ENCODE measurements at regions not wholly inside any gene's neighbourhood (a gene's known extent, or its start where the extent isn't known, plus 50 kb on each side); places are given as distances from the start of the nearest gene placed in this dataset.

GRCh38 chr6:14036911-14037310 is 80.7 kb upstream of the CD83 start:
- no peaks in the 10 kb centered on the region for H3K36me3 Mint-ChIP-seq (ENCODE audit: low read depth)

GRCh38 chr6:14037402-14038277 is 79.9 kb upstream of the CD83 start:
- no peak overlapping the region for H3K4me3 Mint-ChIP-seq
- Histone ChIP-seq H2AFZ (peak overlapping the region; percentile 11), H3K27me3 (ENCODE audit: insufficient read depth) (no peaks in the 10 kb centered on the region), H3K36me3 (ENCODE audit: insufficient read depth) (no peaks in the 10 kb centered on the region), H3K79me2 (replicated peaks; ENCODE audit: insufficient read depth) (no peaks in the 10 kb centered on the region), H4K20me1 (replicated peaks; ENCODE audit: insufficient read depth) (no peaks in the 10 kb centered on the region), H3K4me2 (no peak overlapping the region), H3F3A (replicated peaks; ENCODE audit: low read depth) (no peaks in the 10 kb centered on the region), H3K9me2 (ENCODE audit: insufficient read depth) (peaks cover 5% of the 10 kb centered on the region; the same call in 1 of the 2 replicates), H3K27ac (ENCODE audit: low read depth) (no peak overlapping the region), H3K4me3 (no peak overlapping the region), H3K4me1 (ENCODE audit: insufficient read depth) (peaks cover 13% of the 10 kb centered on the region; the same call in 1 of the 2 replicates)
- H3K27ac Mint-ChIP-seq, result no peak overlapping the region
- H3K9me3 Mint-ChIP-seq, result no peaks in the 10 kb centered on the region
- peaks cover 1% of the 10 kb centered on the region for H3K27me3 Mint-ChIP-seq (ENCODE audit: insufficient read depth, low read depth, poor library complexity)
- DNase-seq (ENCODE audit: low spot score) (no peak), ATAC-seq (no peak)
- no peaks in the 10 kb centered on the region for H3K36me3 Mint-ChIP-seq (ENCODE audit: low read depth)
- H3K4me1 Mint-ChIP-seq, result peaks cover 14% of the 10 kb centered on the region
- TF ChIP-seq ZNF114 (CRISPR knock-in tag; IDR thresholded peaks at IDR 0.05) (no peak), NANOG (IDR thresholded peaks at IDR 0.05; ENCODE audit: borderline replicate concordance) (no peak), POLR2AphosphoS5 (IDR thresholded peaks at IDR 0.05; ENCODE audit: low read depth) (no peak), ZNF462 (CRISPR knock-in tag; IDR thresholded peaks at IDR 0.05) (no peak), STAT1 (IDR thresholded peaks at IDR 0.05; ENCODE audit: unreplicated experiment) (no peak)

More at GRCh38 chr6:14036911-14037310, 80.7 kb upstream of the CD83 start:
- no peak overlapping the region for H3K27ac Mint-ChIP-seq
- TF ChIP-seq EZH2 (IDR thresholded peaks at IDR 0.05; ENCODE audit: low read depth, unreplicated experiment), result no peak
- TF ChIP-seq CREB1 (CRISPR knock-in tag; IDR thresholded peaks at IDR 0.05; ENCODE audit: low read depth), result no peak
- no peak for TF ChIP-seq STAT1 (IDR thresholded peaks at IDR 0.05; ENCODE audit: unreplicated experiment)
- TF ChIP-seq REST (IDR thresholded peaks at IDR 0.05; ENCODE audit: unreplicated experiment), result no peak
- Histone ChIP-seq H3K27me3 (ENCODE audit: insufficient read depth) (no peaks in the 10 kb centered on the region), H3K79me2 (replicated peaks; ENCODE audit: insufficient read depth) (no peaks in the 10 kb centered on the region), H3K4me2 (no peak overlapping the region), H3K4me1 (ENCODE audit: insufficient read depth) (peaks cover 13% of the 10 kb centered on the region; the same call in 1 of the 2 replicates), H3K27ac (ENCODE audit: low read depth) (no peak overlapping the region), H3K36me3 (ENCODE audit: insufficient read depth) (no peaks in the 10 kb centered on the region), H3K4me3 (no peak overlapping the region), H3K9me2 (ENCODE audit: insufficient read depth) (peaks cover 5% of the 10 kb centered on the region; the same call in 1 of the 2 replicates), H3F3A (replicated peaks; ENCODE audit: low read depth) (no peaks in the 10 kb centered on the region), H2AFZ (no peak overlapping the region; the same call in 1 of the 2 replicates), H4K20me1 (replicated peaks; ENCODE audit: insufficient read depth) (no peaks in the 10 kb centered on the region)
- H3K4me3 Mint-ChIP-seq, result no peak overlapping the region
- H3K27me3 Mint-ChIP-seq (ENCODE audit: insufficient read depth, low read depth, poor library complexity), result peaks cover 1% of the 10 kb centered on the region
- no peaks in the 10 kb centered on the region for H3K9me3 Mint-ChIP-seq
- H3K4me1 Mint-ChIP-seq, result peaks cover 14% of the 10 kb centered on the region
- DNase-seq (ENCODE audit: low spot score), result no peak
- no peak for ATAC-seq
